Epithelial cell of proximal tubule (primary cell): ENCODE measurements at regions not wholly inside any gene's neighbourhood (a gene's known extent, or its start where the extent isn't known, plus 50 kb on each side); places are given as distances from the start of the nearest gene placed in this dataset.

Source experiments
- DNase-seq: peaks from one replicate; pipeline ENCODE4 v3.0.0-alpha.2; 2011; ENCODE audit warnings: low read depth
- H3K4me3 ChIP-seq: 2 replicates; pipeline ENCODE4 v1.5.1; 2011; ENCODE audit warnings: low read depth, mild to moderate bottlenecking, low read length
- TF ChIP-seq, protein P1 (sequence below): conservative IDR thresholded peaks from 2 replicates; pipeline ENCODE4 v1.5.1; 2012; ENCODE audit warnings: low read depth, mild to moderate bottlenecking, low read length

GRCh38 chr14:71373773-71374172 is 466.5 kb downstream of the PCNX1 start:
- TF ChIP-seq, protein P1, sequence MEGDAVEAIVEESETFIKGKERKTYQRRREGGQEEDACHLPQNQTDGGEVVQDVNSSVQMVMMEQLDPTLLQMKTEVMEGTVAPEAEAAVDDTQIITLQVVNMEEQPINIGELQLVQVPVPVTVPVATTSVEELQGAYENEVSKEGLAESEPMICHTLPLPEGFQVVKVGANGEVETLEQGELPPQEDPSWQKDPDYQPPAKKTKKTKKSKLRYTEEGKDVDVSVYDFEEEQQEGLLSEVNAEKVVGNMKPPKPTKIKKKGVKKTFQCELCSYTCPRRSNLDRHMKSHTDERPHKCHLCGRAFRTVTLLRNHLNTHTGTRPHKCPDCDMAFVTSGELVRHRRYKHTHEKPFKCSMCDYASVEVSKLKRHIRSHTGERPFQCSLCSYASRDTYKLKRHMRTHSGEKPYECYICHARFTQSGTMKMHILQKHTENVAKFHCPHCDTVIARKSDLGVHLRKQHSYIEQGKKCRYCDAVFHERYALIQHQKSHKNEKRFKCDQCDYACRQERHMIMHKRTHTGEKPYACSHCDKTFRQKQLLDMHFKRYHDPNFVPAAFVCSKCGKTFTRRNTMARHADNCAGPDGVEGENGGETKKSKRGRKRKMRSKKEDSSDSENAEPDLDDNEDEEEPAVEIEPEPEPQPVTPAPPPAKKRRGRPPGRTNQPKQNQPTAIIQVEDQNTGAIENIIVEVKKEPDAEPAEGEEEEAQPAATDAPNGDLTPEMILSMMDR = no peak
- DNase-seq = no peak
- no peak overlapping the region for H3K4me3 ChIP-seq

GRCh38 chr14:71374989-71375388 is 467.7 kb downstream of the PCNX1 start:
- no peak for DNase-seq
- TF ChIP-seq, protein P1 = no peak
- no peak overlapping the region for H3K4me3 ChIP-seq

GRCh38 chr14:71377099-71377498 is 469.8 kb downstream of the PCNX1 start:
- H3K4me3 ChIP-seq = no peak overlapping the region
- no peak for DNase-seq
- TF ChIP-seq, protein P1 = no peak

DNA sequence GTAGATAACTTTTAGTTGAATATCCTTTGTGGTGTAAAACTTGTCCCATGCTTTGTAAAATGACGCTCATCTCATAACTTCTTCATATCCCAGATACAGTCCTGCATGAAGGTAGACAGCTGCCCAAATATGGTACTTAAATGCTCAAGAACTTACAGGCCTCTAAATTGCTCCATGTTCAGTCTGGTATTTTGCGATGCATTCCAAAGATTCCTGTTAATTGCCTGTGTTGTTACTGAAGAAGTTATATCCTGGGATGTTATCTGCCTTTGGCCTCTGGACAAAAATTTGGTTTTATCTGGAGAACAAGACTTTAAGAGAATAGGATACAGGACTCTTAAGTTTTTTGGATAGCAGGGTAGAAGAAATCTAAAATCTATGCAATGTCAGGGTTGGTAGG is 473.0 kb downstream of the PCNX1 start:
- TF ChIP-seq, protein P1 = no peak
- no peak for DNase-seq
- no peak overlapping the region for H3K4me3 ChIP-seq

- DNase-seq = no peak
- no peak overlapping the region for H3K4me3 ChIP-seq
- TF ChIP-seq, protein P1 = no peak
Measured at GRCh38 chr14:71381814-71382213, 474.6 kb downstream of the PCNX1 start.

DNA sequence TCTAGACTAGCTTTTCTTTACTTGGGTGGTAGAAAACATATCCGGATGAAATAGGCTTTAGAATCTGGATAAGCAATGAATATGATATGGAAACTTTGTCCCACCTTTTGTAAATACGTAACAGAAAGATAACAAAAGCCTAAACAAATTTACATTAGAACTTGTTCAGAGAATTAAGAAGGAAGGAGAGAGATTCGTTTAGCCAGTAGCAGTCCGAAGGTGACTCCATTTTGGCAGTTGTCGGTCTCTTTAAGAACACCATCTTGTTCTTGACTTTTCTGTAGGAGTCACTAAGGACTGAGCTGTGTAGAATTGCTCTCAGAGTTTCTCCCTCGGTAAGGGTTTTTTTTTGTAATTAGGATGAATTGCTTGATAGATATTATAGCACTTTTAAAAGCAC is 475.1 kb downstream of the PCNX1 start:
- no peak overlapping the region for H3K4me3 ChIP-seq
- TF ChIP-seq, protein P1 = no peak
- no peak for DNase-seq

DNA sequence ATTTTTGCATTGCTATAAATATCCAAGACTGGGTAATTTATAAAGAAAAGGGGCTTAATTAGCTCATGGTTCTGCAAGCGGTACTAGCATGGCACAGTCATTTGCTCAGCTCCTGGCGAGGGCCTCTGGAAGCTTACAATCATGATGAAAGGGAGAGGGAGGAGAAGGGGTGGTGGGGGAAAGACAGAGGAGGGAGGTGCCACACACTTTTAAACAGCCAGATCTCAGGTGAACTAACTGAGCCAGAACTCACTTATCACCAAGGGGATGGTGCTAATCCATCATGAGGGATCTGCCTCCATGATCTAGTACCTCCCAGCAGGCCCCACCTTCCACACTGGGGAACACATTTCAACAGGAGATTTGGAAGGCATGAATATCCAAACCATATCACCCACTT is 476.3 kb downstream of the PCNX1 start:
- no peak for DNase-seq
- no peak overlapping the region for H3K4me3 ChIP-seq
- TF ChIP-seq, protein P1 = no peak
